ENCODE measurements at regions not wholly inside any gene's neighbourhood (a gene's known extent, or its start where the extent isn't known, plus 50 kb on each side); places are given as distances from the start of the nearest gene placed in this dataset.

GRCh38 chr6:901696-902460, 208.9 kb upstream of the EXOC2 start (continued):
- TF ChIP-seq SP1 (IDR thresholded peaks at IDR 0.05; ENCODE audit: low read depth, low read length): no peak
- TF ChIP-seq POLR2AphosphoS5 (IDR thresholded peaks at IDR 0.05; ENCODE audit: low read length): no peak
- no peak for TF ChIP-seq MXI1 (IDR thresholded peaks at IDR 0.05; ENCODE audit: low read depth, low read length)
- no peak for TF ChIP-seq MYC (IDR thresholded peaks at IDR 0.05; ENCODE audit: insufficient read depth, insufficient read length, insufficient replicate concordance, low read length, severe bottlenecking)
- TF ChIP-seq NBN (IDR thresholded peaks at IDR 0.05): no peak
- TF ChIP-seq NFIC (IDR thresholded peaks at IDR 0.05; ENCODE audit: low read depth, low read length): no peak

- H3K4me3 ChIP-seq: no peak overlapping the region
- H3K4me1 ChIP-seq (ENCODE audit: control insufficient read depth, insufficient read depth, low read length): no peaks in the 10 kb centered on the region; the same call in 1 of the 2 replicates
- ATAC-seq (no peak), DNase-seq (ENCODE audit: low read depth, low spot score) (no peak), FAIRE-seq (no peak)
- H4K20me1 ChIP-seq (ENCODE audit: control insufficient read depth, insufficient read depth): no peaks in the 10 kb centered on the region
- no peak overlapping the region for H2AFZ ChIP-seq (ENCODE audit: control insufficient read depth, low read depth, low read length)
- no TSS peak for BruUV-seq (replicated peaks)
- H3K36me3 ChIP-seq (ENCODE audit: control insufficient read depth in 2 of 2, insufficient read depth in 2 of 2, low read length in 1 of 2): no peaks in the 10 kb centered on the region
- no peak overlapping the region for H3K27ac ChIP-seq (ENCODE audit: control insufficient read depth, insufficient read depth)
- no peak overlapping the region for H3K9ac ChIP-seq (ENCODE audit: control insufficient read depth, insufficient read depth, low read length)
- no peaks in the 10 kb centered on the region; a peak in 1 of 4 replicates for H3K27me3 ChIP-seq (replicated peaks in 1 of 2; ENCODE audit: control insufficient read depth in 2 of 2, insufficient read depth in 2 of 2, low read length in 1 of 2)
- WGBS (ENCODE audit: insufficient coverage, insufficient replicate concordance, low lambda C conversion rate, missing lambda C conversion rate): 47% methylated on average over 24 of the region's 24 CpGs
- CTCF ChIA-PET: no interaction called here
- in situ Hi-C loops (cut with MboI): no loop called here
- TF ChIP-seq CHD2 (IDR thresholded peaks at IDR 0.05; ENCODE audit: borderline replicate concordance, low read depth, low read length) (no peak), JUND (IDR thresholded peaks at IDR 0.05; ENCODE audit: low read depth, low read length) (no peak), HDAC2 (IDR thresholded peaks at IDR 0.05) (no peak), RAD21 (IDR thresholded peaks at IDR 0.05; ENCODE audit: insufficient read depth, low read depth, low read length) (no peak), SMC3 (IDR thresholded peaks at IDR 0.05; ENCODE audit: borderline replicate concordance, low read length) (no peak), ZBTB11 (CRISPR knock-in tag; IDR thresholded peaks at IDR 0.05) (no peak)
- POLR2A ChIA-PET: no interaction called here
- no peak overlapping the region for H3K4me2 ChIP-seq (ENCODE audit: control insufficient read depth, insufficient read depth)
- H3K9me3 ChIP-seq (replicated peaks; ENCODE audit: control insufficient read depth, insufficient read depth, low read length): no peaks in the 10 kb centered on the region
- SMC1A ChIA-PET (ENCODE audit: uncharacterized antibody, unreplicated experiment): no interaction called here
- H3K79me2 ChIP-seq (ENCODE audit: control insufficient read depth, insufficient read depth, low read length): no peaks in the 10 kb centered on the region
- RAD21 ChIA-PET (ENCODE audit: unreplicated experiment): no interaction called here
- intact Hi-C loops (cut with micrococcal nuclease; ENCODE audit: unreplicated experiment): no loop called here
Measured at GRCh38 chr6:900716-901605, 208.0 kb upstream of the EXOC2 start.

Measured in GM12878 (cell line).